Trophoblast cell (in vitro differentiated cells and primary cell): ENCODE measurements at regions not wholly inside any gene's neighbourhood (a gene's known extent, or its start where the extent isn't known, plus 50 kb on each side); places are given as distances from the start of the nearest gene placed in this dataset.

Experiments used
- DNase-seq, 2 donors: peaks; one replicate each; pipeline ENCODE4 v3.0.0-alpha.2; 2016
- H2AFZ ChIP-seq: 2 replicates; pipeline ENCODE4 v1.6.1; 2013; ENCODE audit warnings: low read length, moderate library complexity, mild to moderate bottlenecking; ENCODE audit not compliant: insufficient read depth, poor library complexity
- H2AK5ac ChIP-seq: 2 replicates; pipeline ENCODE4 v1.6.1; 2013; ENCODE audit warnings: mild to moderate bottlenecking, low read length
- H2BK120ac ChIP-seq: 2 replicates; pipeline ENCODE4 v1.6.1; 2013; ENCODE audit warnings: low read length, mild to moderate bottlenecking, moderate library complexity; ENCODE audit not compliant: insufficient read depth, poor library complexity
- H2BK12ac ChIP-seq: 2 replicates; pipeline ENCODE4 v1.6.1; 2013; ENCODE audit warnings: mild to moderate bottlenecking, low read length, moderate library complexity
- H2BK5ac ChIP-seq: 2 replicates; pipeline ENCODE4 v1.6.1; 2013; ENCODE audit warnings: low read length, low read depth, moderate library complexity, mild to moderate bottlenecking; ENCODE audit not compliant: poor library complexity
- H3K14ac ChIP-seq: 2 replicates; pipeline ENCODE4 v1.6.1; 2013; ENCODE audit warnings: mild to moderate bottlenecking, low read length
- H3K18ac ChIP-seq: 2 replicates; pipeline ENCODE4 v1.6.1; 2013; ENCODE audit warnings: mild to moderate bottlenecking, low read length
- H3K23ac ChIP-seq: 2 replicates; pipeline ENCODE4 v1.6.1; 2013; ENCODE audit warnings: low read length
- H3K27ac ChIP-seq: 2 replicates; pipeline ENCODE4 v1.5.1; 2013; ENCODE audit warnings: low read depth, mild to moderate bottlenecking, inconsistent platforms, low read length, moderate library complexity
- H3K27me3 ChIP-seq: 2 replicates; pipeline ENCODE4 v1.6.1; 2013; ENCODE audit warnings: inconsistent platforms, mild to moderate bottlenecking, low read length, moderate library complexity; ENCODE audit not compliant: insufficient read depth
- H3K36me3 ChIP-seq, 2 experiments: 1 replicate in 1 of 2; 2 replicates in 1 of 2; pipeline ENCODE4 v1.6.1; 2013; ENCODE audit warnings: low read length in 2 of 2, mild to moderate bottlenecking in 2 of 2, moderate library complexity in 1 of 2; ENCODE audit not compliant: insufficient read depth in 2 of 2, control insufficient read depth in 1 of 2
- H3K4ac ChIP-seq: 2 replicates; pipeline ENCODE4 v1.6.1; 2013; ENCODE audit warnings: low read depth, mild to moderate bottlenecking, low read length, moderate library complexity
- H3K4me1 ChIP-seq, 2 experiments: 1 replicate in 1 of 2; 2 replicates in 1 of 2; pipeline ENCODE4 v1.6.1; 2013; ENCODE audit warnings: low read length in 2 of 2, mild to moderate bottlenecking in 2 of 2, moderate library complexity in 1 of 2; ENCODE audit not compliant: insufficient read depth in 2 of 2, control insufficient read depth in 1 of 2
- H3K4me2 ChIP-seq: 2 replicates; pipeline ENCODE4 v1.6.1; 2013; ENCODE audit warnings: inconsistent platforms, mild to moderate bottlenecking, low read length, moderate library complexity
- H3K4me3 ChIP-seq: 2 replicates; pipeline ENCODE4 v1.5.1; 2013; ENCODE audit warnings: mild to moderate bottlenecking, low read depth, low read length, inconsistent platforms
- H3K79me1 ChIP-seq: one replicate; pipeline ENCODE4 v1.6.1; 2013; ENCODE audit warnings: low read length
- H3K79me2 ChIP-seq: 2 replicates; pipeline ENCODE4 v1.6.1; 2013; ENCODE audit warnings: low read length, mild to moderate bottlenecking; ENCODE audit not compliant: control insufficient read depth, insufficient read depth, poor library complexity
- H3K9ac ChIP-seq: 2 replicates; pipeline ENCODE4 v1.6.1; 2013; ENCODE audit warnings: mild to moderate bottlenecking, low read length
- H3K9me3 ChIP-seq: 2 replicates; pipeline ENCODE4 v1.6.1; 2013; ENCODE audit warnings: low read depth, mild to moderate bottlenecking, control low read depth, inconsistent platforms, low read length; ENCODE audit not compliant: insufficient read depth
- H4K12ac ChIP-seq: 2 replicates; pipeline ENCODE4 v1.6.1; 2013; ENCODE audit warnings: low read depth, mild to moderate bottlenecking, low read length, moderate library complexity
- H4K8ac ChIP-seq: 2 replicates; pipeline ENCODE4 v1.6.1; 2013; ENCODE audit warnings: low read depth, mild to moderate bottlenecking, low read length, moderate library complexity
- H4K91ac ChIP-seq: one replicate; pipeline ENCODE4 v1.6.1; 2013; ENCODE audit warnings: low read depth, mild to moderate bottlenecking, low read length, moderate library complexity
- WGBS: extraction: QIAGEN DNeasy Blood & Tissue Kit; methylation state at CpG from one replicate; pipeline ENCODE4 v1.1.7; 2013; ENCODE audit warnings: missing lambda C conversion rate; ENCODE audit not compliant: insufficient read length, insufficient coverage; ENCODE audit errors: extremely low coverage; 5-methylcytosine and 5-hydroxymethylcytosine counted together

GRCh38 chr10:71145352-71145945 is 66.9 kb upstream of the UNC5B start:
- H3K27me3 ChIP-seq, result peaks cover 6% of the 10 kb centered on the region
- H3K4me2 ChIP-seq, result no peak overlapping the region
- H3K4me3 ChIP-seq, result no peak overlapping the region
- WGBS, result no CpG with 5 or more reads among the region's 3 CpGs
- DNase-seq, result no peak
- H3K23ac ChIP-seq, result no peak overlapping the region
- no peak overlapping the region for H2AK5ac ChIP-seq
- H3K9ac ChIP-seq, result no peak overlapping the region
- H3K9me3 ChIP-seq, result peaks cover 2% of the 10 kb centered on the region
- no peak overlapping the region for H3K27ac ChIP-seq
- no peak overlapping the region for H4K91ac ChIP-seq
- no peaks in the 10 kb centered on the region for H3K79me2 ChIP-seq
- H2AFZ ChIP-seq, result no peak overlapping the region
- H2BK5ac ChIP-seq, result no peak overlapping the region
- no peak overlapping the region for H3K4ac ChIP-seq
- no peaks in the 10 kb centered on the region for H3K79me1 ChIP-seq
- no peaks in the 10 kb centered on the region for H3K4me1 ChIP-seq
- no peak overlapping the region for H3K14ac ChIP-seq
- no peak overlapping the region for H3K18ac ChIP-seq
- no peak overlapping the region for H4K12ac ChIP-seq
- no peak overlapping the region for H4K8ac ChIP-seq
- no peak overlapping the region for H2BK120ac ChIP-seq
- H3K36me3 ChIP-seq, result no peaks in the 10 kb centered on the region
- no peak overlapping the region for H2BK12ac ChIP-seq

DNA sequence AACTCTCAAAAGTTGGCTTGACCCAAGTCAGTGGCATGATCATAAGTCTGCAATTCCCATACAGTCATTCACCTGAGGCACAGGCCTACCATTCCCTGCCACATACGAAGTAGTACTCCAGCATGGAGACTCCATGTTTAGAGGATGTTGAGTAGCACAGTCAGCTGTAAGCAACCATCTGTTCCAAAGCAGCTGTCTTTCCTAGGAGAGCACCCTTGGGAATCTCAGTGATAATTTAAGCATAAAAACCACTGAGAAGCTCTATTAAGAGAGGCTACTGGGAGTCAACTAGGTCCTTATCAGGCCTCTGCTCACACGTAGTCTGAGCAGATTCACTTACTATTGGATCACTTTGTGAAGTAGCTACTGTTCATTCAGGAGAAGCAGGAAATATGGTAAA is 61.6 kb upstream of the UNC5B start:
- Histone ChIP-seq H3K14ac (no peak overlapping the region), H3K36me3 (no peaks in the 10 kb centered on the region), H3K18ac (no peak overlapping the region), H3K9me3 (no peaks in the 10 kb centered on the region), H2BK120ac (no peak overlapping the region), H3K79me1 (no peaks in the 10 kb centered on the region), H3K4ac (no peak overlapping the region), H3K4me1 (no peaks in the 10 kb centered on the region), H2AFZ (no peak overlapping the region), H3K9ac (no peak overlapping the region), H4K12ac (no peak overlapping the region), H2BK5ac (no peak overlapping the region), H2AK5ac (no peak overlapping the region), H2BK12ac (no peak overlapping the region), H4K91ac (no peak overlapping the region), H3K23ac (no peak overlapping the region), H4K8ac (no peak overlapping the region), H3K79me2 (no peaks in the 10 kb centered on the region), H3K4me3 (no peak overlapping the region), H3K27me3 (peaks cover 3% of the 10 kb centered on the region), H3K4me2 (no peak overlapping the region), H3K27ac (no peak overlapping the region)
- no peak for DNase-seq
- no CpG with 5 or more reads among the region's 2 CpGs for WGBS

- H3K36me3 ChIP-seq, result no peaks in the 10 kb centered on the region
- no peak overlapping the region for H3K27ac ChIP-seq
- no peak overlapping the region for H3K4me2 ChIP-seq
- H2AFZ ChIP-seq, result no peak overlapping the region
- H2BK12ac ChIP-seq, result no peak overlapping the region
- H3K18ac ChIP-seq, result no peak overlapping the region
- H2AK5ac ChIP-seq, result no peak overlapping the region
- no peak overlapping the region for H4K12ac ChIP-seq
- no peak overlapping the region for H4K91ac ChIP-seq
- H3K4ac ChIP-seq, result no peak overlapping the region
- WGBS, result no CpG with 5 or more reads among the region's 2 CpGs
- no peaks in the 10 kb centered on the region for H3K9me3 ChIP-seq
- no peak overlapping the region for H2BK120ac ChIP-seq
- no peak overlapping the region for H2BK5ac ChIP-seq
- no peak overlapping the region for H3K14ac ChIP-seq
- no peaks in the 10 kb centered on the region for H3K4me1 ChIP-seq
- H4K8ac ChIP-seq, result no peak overlapping the region
- H3K23ac ChIP-seq, result no peak overlapping the region
- H3K4me3 ChIP-seq, result no peak overlapping the region
- no peak overlapping the region for H3K9ac ChIP-seq
- H3K27me3 ChIP-seq, result no peaks in the 10 kb centered on the region
- DNase-seq, result no peak
- no peaks in the 10 kb centered on the region for H3K79me2 ChIP-seq
- H3K79me1 ChIP-seq, result no peaks in the 10 kb centered on the region
Observed at GRCh38 chr10:71152043-71152442, 60.3 kb upstream of the UNC5B start.

GRCh38 chr10:71156436-71156835 is 55.9 kb upstream of the UNC5B start:
- Histone ChIP-seq H2BK5ac (no peak overlapping the region), H3K4me3 (no peak overlapping the region), H3K4ac (no peak overlapping the region), H3K27me3 (no peaks in the 10 kb centered on the region), H3K79me1 (no peaks in the 10 kb centered on the region), H3K14ac (no peak overlapping the region), H3K9me3 (no peaks in the 10 kb centered on the region), H3K79me2 (no peaks in the 10 kb centered on the region), H3K27ac (no peak overlapping the region), H4K91ac (no peak overlapping the region), H3K4me2 (no peak overlapping the region), H2AK5ac (no peak overlapping the region), H4K8ac (no peak overlapping the region), H3K9ac (no peak overlapping the region), H4K12ac (no peak overlapping the region), H3K23ac (no peak overlapping the region), H2BK120ac (no peak overlapping the region), H3K36me3 (no peaks in the 10 kb centered on the region), H2BK12ac (no peak overlapping the region), H3K4me1 (peaks cover 6 to 13% of the 10 kb centered on the region in 2 experiments), H3K18ac (no peak overlapping the region), H2AFZ (no peak overlapping the region)
- peak; percentile 7 to 58 for DNase-seq
- no CpG with 5 or more reads among the region's 2 CpGs for WGBS
